ENCODE measurements at regions not wholly inside any gene's neighbourhood (a gene's known extent, or its start where the extent isn't known, plus 50 kb on each side); places are given as distances from the start of the nearest gene placed in this dataset.
"Not testable (repeated sequence)": the region's sequence is repeated elsewhere in the genome, so short reads cannot be mapped to it uniquely, and the experiment has no call there.

- ATAC-seq, result no peak
- Mint-ChIP-seq H3K9me3 (peaks cover under 1% of the 10 kb centered on the region), H3K4me3 (no peak overlapping the region), H3K27ac (no peak overlapping the region), H3K4me1 (no peaks in the 10 kb centered on the region), H3K27me3 (no peaks in the 10 kb centered on the region), H3K36me3 (no peaks in the 10 kb centered on the region)
These were observed 1085.9 kb downstream of the GATA3 start for GRCh38 chr10:9140373-9140772.

- Mint-ChIP-seq H3K4me3 (no peak overlapping the region), H3K27ac (no peak overlapping the region), H3K27me3 (no peaks in the 10 kb centered on the region), H3K36me3 (no peaks in the 10 kb centered on the region), H3K9me3 (peaks cover 6% of the 10 kb centered on the region), H3K4me1 (no peaks in the 10 kb centered on the region)
- no peak for ATAC-seq
These were observed 1093.0 kb downstream of the GATA3 start for GRCh38 chr10:9147475-9147874.

- H3K27me3 Mint-ChIP-seq, result no peaks in the 10 kb centered on the region
- ATAC-seq, result no peak
- H3K4me1 Mint-ChIP-seq, result no peaks in the 10 kb centered on the region
- H3K36me3 Mint-ChIP-seq, result no peaks in the 10 kb centered on the region
- H3K27ac Mint-ChIP-seq, result no peak overlapping the region
- H3K4me3 Mint-ChIP-seq, result no peak overlapping the region
- H3K9me3 Mint-ChIP-seq, result peaks cover 6% of the 10 kb centered on the region
These were observed 1094.6 kb downstream of the GATA3 start for GRCh38 chr10:9149134-9149533.

- H3K36me3 Mint-ChIP-seq, H3K4me1 Mint-ChIP-seq, H3K4me3 Mint-ChIP-seq, H3K27me3 Mint-ChIP-seq, H3K9me3 Mint-ChIP-seq, H3K27ac Mint-ChIP-seq, ATAC-seq: not testable (repeated sequence)
These were observed 1098.6 kb downstream of the GATA3 start for GRCh38 chr10:9153057-9153456.

GRCh38 chr10:9157656-9158055 lies 1103.2 kb downstream of the GATA3 start:
- Mint-ChIP-seq H3K27me3 (no peaks in the 10 kb centered on the region), H3K4me1 (no peaks in the 10 kb centered on the region), H3K36me3 (no peaks in the 10 kb centered on the region), H3K27ac (no peak overlapping the region), H3K9me3 (peaks cover 14% of the 10 kb centered on the region), H3K4me3 (no peak overlapping the region)
- ATAC-seq, result no peak

GRCh38 chr10:9158675-9159074 lies 1104.2 kb downstream of the GATA3 start:
- no peak for ATAC-seq

GRCh38 chr10:9160275-9160674 lies 1105.8 kb downstream of the GATA3 start:
- Mint-ChIP-seq H3K27ac (no peak overlapping the region), H3K9me3 (peaks cover 17% of the 10 kb centered on the region)

More at GRCh38 chr10:9158675-9159074, 1104.2 kb downstream of the GATA3 start:
- no peaks in the 10 kb centered on the region for H3K27me3 Mint-ChIP-seq
- no peak overlapping the region for H3K4me3 Mint-ChIP-seq
- no peaks in the 10 kb centered on the region for H3K4me1 Mint-ChIP-seq
- H3K9me3 Mint-ChIP-seq, result peaks cover 17% of the 10 kb centered on the region
- H3K27ac Mint-ChIP-seq, result no peak overlapping the region
- H3K36me3 Mint-ChIP-seq, result no peaks in the 10 kb centered on the region

GRCh38 chr10:9163699-9164098 lies 1109.2 kb downstream of the GATA3 start:
- Mint-ChIP-seq H3K4me3 (no peak overlapping the region), H3K27me3 (no peaks in the 10 kb centered on the region), H3K36me3 (no peaks in the 10 kb centered on the region), H3K27ac (no peak overlapping the region), H3K4me1 (no peaks in the 10 kb centered on the region), H3K9me3 (peaks cover 19% of the 10 kb centered on the region)
- no peak for ATAC-seq

More at GRCh38 chr10:9160275-9160674, 1105.8 kb downstream of the GATA3 start:
- H3K27me3 Mint-ChIP-seq, result no peaks in the 10 kb centered on the region
- no peak overlapping the region for H3K4me3 Mint-ChIP-seq
- ATAC-seq, result no peak
- no peaks in the 10 kb centered on the region for H3K36me3 Mint-ChIP-seq
- no peaks in the 10 kb centered on the region for H3K4me1 Mint-ChIP-seq

GRCh38 chr10:9166770-9167169 lies 1112.3 kb downstream of the GATA3 start:
- ATAC-seq, result no peak
- no peak overlapping the region for H3K4me3 Mint-ChIP-seq

GRCh38 chr10:9172276-9172675 lies 1117.8 kb downstream of the GATA3 start:
- Mint-ChIP-seq H3K27me3 (peaks cover 11% of the 10 kb centered on the region), H3K36me3 (no peaks in the 10 kb centered on the region), H3K27ac (no peak overlapping the region), H3K4me3 (no peak overlapping the region), H3K9me3 (peaks cover 11% of the 10 kb centered on the region), H3K4me1 (no peaks in the 10 kb centered on the region)
- no peak for ATAC-seq

More at GRCh38 chr10:9166770-9167169, 1112.3 kb downstream of the GATA3 start:
- Mint-ChIP-seq H3K9me3 (peaks cover 5% of the 10 kb centered on the region), H3K36me3 (no peaks in the 10 kb centered on the region), H3K27me3 (no peaks in the 10 kb centered on the region), H3K27ac (no peak overlapping the region), H3K4me1 (no peaks in the 10 kb centered on the region)

GRCh38 chr10:9175200-9175599 lies 1120.7 kb downstream of the GATA3 start:
- Mint-ChIP-seq H3K27ac (no peak overlapping the region), H3K4me3 (no peak overlapping the region), H3K27me3 (peaks cover 11% of the 10 kb centered on the region), H3K4me1 (no peaks in the 10 kb centered on the region), H3K36me3 (no peaks in the 10 kb centered on the region), H3K9me3 (peaks cover 14% of the 10 kb centered on the region)
- ATAC-seq, result no peak

GRCh38 chr10:9183197-9183880 lies 1128.9 kb downstream of the GATA3 start:
- H3K9me3 Mint-ChIP-seq, H3K27ac Mint-ChIP-seq, H3K4me1 Mint-ChIP-seq, H3K27me3 Mint-ChIP-seq, H3K4me3 Mint-ChIP-seq, ATAC-seq, H3K36me3 Mint-ChIP-seq: not testable (repeated sequence)

- H3K4me1 Mint-ChIP-seq, result no peaks in the 10 kb centered on the region
- H3K27ac Mint-ChIP-seq, result no peak overlapping the region
- H3K36me3 Mint-ChIP-seq, result no peaks in the 10 kb centered on the region
- H3K4me3 Mint-ChIP-seq, result no peak overlapping the region
- no peaks in the 10 kb centered on the region for H3K9me3 Mint-ChIP-seq
- ATAC-seq, result no peak
- H3K27me3 Mint-ChIP-seq, result no peaks in the 10 kb centered on the region
These were observed 1133.7 kb downstream of the GATA3 start for GRCh38 chr10:9188022-9188810.

- Mint-ChIP-seq H3K4me1 (no peaks in the 10 kb centered on the region), H3K27ac (no peak overlapping the region), H3K9me3 (no peaks in the 10 kb centered on the region), H3K36me3 (no peaks in the 10 kb centered on the region), H3K27me3 (no peaks in the 10 kb centered on the region), H3K4me3 (no peak overlapping the region)
- ATAC-seq, result no peak
These were observed 1135.0 kb downstream of the GATA3 start for GRCh38 chr10:9189448-9189847.

GRCh38 chr10:9193120-9193519 lies 1138.6 kb downstream of the GATA3 start:
- no peak for ATAC-seq
- H3K27me3 Mint-ChIP-seq, result no peaks in the 10 kb centered on the region
- no peaks in the 10 kb centered on the region for H3K4me1 Mint-ChIP-seq
- H3K9me3 Mint-ChIP-seq, result no peaks in the 10 kb centered on the region
- no peak overlapping the region for H3K27ac Mint-ChIP-seq
- H3K4me3 Mint-ChIP-seq, result no peak overlapping the region
- no peaks in the 10 kb centered on the region for H3K36me3 Mint-ChIP-seq

- Mint-ChIP-seq H3K36me3 (no peaks in the 10 kb centered on the region), H3K4me3 (no peak overlapping the region), H3K9me3 (no peaks in the 10 kb centered on the region), H3K4me1 (no peaks in the 10 kb centered on the region), H3K27ac (no peak overlapping the region), H3K27me3 (no peaks in the 10 kb centered on the region)
- no peak for ATAC-seq
These were observed 1140.9 kb downstream of the GATA3 start for GRCh38 chr10:9195385-9195784.

Data from stimulated activated memory B cell treated with anti-CD40 and anti-IgM and Interleukin-4, amounts not matched to agents 10 μg/mL and 1 μg/mL and 100 μg/mL, for 72 hours (primary cell).